ENCODE measurements at regions not wholly inside any gene's neighbourhood (a gene's known extent, or its start where the extent isn't known, plus 50 kb on each side); places are given as distances from the start of the nearest gene placed in this dataset.

DNA sequence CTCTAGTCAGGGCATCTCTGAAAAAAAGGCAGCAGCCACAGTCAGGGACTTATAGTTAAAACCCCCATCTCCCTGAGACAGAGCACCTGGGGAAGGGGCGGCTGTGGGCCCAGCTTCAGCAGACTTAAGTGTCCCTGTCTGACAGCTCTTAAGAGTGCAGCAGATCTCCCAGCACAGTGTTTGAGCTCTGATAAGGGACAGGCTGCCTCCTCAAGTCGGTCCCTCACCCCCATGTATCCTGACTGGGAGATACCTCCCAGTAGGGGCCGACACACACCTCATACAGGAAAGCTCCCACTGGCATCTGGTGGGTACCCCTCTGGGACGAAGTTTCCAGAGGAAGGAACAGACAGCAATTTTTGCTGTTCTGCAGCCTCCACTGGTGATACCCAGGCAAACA, 129.0 kb downstream of the ANXA5 start:
- Histone ChIP-seq H3K27ac (replicated peaks) (no peak overlapping the region), H3K27me3 (ENCODE audit: insufficient read depth, poor library complexity, severe bottlenecking) (no peaks in the 10 kb centered on the region), H3K4me3 (replicated peaks; ENCODE audit: insufficient read depth, low read length) (no peak overlapping the region)
- TF ChIP-seq, protein P1, sequence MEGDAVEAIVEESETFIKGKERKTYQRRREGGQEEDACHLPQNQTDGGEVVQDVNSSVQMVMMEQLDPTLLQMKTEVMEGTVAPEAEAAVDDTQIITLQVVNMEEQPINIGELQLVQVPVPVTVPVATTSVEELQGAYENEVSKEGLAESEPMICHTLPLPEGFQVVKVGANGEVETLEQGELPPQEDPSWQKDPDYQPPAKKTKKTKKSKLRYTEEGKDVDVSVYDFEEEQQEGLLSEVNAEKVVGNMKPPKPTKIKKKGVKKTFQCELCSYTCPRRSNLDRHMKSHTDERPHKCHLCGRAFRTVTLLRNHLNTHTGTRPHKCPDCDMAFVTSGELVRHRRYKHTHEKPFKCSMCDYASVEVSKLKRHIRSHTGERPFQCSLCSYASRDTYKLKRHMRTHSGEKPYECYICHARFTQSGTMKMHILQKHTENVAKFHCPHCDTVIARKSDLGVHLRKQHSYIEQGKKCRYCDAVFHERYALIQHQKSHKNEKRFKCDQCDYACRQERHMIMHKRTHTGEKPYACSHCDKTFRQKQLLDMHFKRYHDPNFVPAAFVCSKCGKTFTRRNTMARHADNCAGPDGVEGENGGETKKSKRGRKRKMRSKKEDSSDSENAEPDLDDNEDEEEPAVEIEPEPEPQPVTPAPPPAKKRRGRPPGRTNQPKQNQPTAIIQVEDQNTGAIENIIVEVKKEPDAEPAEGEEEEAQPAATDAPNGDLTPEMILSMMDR (IDR thresholded peaks at IDR 0.05; ENCODE audit: insufficient read depth, low read length), result no peak
- no peak for TF ChIP-seq POLR2AphosphoS5 (IDR thresholded peaks at IDR 0.05; ENCODE audit: low read depth)
- DNase-seq (ENCODE audit: low read depth in 1 of 2, low spot score in 1 of 2), result no peak

DNA sequence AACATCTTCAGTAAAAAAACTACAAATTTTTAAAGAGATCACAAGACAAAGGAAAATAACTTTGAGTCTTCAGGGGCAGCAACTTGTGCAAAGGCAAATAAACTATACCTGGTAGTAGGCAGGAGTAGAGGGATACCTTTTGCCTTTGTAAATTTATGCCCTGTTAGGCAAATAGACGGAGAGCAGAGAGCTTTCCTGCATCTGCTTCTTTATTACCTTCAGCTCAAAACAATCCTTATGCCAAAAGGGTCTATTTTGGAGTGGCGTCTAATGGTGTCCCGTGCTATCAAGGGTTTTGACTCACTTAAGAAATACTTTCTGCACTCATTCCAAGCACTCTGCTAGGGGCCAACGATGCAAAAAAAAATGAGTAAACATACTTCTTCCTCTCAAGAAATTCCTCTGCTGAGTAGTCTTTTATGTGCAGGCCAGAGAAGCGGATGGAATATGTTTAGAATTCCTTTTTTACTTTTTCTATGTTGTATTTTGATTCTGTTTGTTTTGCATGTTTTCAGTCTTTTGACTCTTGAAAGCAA, 131.9 kb downstream of the ANXA5 start:
- Histone ChIP-seq H3K27me3 (ENCODE audit: insufficient read depth, poor library complexity, severe bottlenecking) (no peaks in the 10 kb centered on the region), H3K27ac (replicated peaks) (no peak overlapping the region), H3K4me3 (replicated peaks; ENCODE audit: insufficient read depth, low read length) (no peak overlapping the region)
- TF ChIP-seq, protein P2, sequence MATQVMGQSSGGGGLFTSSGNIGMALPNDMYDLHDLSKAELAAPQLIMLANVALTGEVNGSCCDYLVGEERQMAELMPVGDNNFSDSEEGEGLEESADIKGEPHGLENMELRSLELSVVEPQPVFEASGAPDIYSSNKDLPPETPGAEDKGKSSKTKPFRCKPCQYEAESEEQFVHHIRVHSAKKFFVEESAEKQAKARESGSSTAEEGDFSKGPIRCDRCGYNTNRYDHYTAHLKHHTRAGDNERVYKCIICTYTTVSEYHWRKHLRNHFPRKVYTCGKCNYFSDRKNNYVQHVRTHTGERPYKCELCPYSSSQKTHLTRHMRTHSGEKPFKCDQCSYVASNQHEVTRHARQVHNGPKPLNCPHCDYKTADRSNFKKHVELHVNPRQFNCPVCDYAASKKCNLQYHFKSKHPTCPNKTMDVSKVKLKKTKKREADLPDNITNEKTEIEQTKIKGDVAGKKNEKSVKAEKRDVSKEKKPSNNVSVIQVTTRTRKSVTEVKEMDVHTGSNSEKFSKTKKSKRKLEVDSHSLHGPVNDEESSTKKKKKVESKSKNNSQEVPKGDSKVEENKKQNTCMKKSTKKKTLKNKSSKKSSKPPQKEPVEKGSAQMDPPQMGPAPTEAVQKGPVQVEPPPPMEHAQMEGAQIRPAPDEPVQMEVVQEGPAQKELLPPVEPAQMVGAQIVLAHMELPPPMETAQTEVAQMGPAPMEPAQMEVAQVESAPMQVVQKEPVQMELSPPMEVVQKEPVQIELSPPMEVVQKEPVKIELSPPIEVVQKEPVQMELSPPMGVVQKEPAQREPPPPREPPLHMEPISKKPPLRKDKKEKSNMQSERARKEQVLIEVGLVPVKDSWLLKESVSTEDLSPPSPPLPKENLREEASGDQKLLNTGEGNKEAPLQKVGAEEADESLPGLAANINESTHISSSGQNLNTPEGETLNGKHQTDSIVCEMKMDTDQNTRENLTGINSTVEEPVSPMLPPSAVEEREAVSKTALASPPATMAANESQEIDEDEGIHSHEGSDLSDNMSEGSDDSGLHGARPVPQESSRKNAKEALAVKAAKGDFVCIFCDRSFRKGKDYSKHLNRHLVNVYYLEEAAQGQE (IDR thresholded peaks at IDR 0.05; ENCODE audit: insufficient replicate concordance, low read depth), result no peak
- no peak for TF ChIP-seq GABPA (IDR thresholded peaks at IDR 0.05; ENCODE audit: low read depth)
- TF ChIP-seq POLR2AphosphoS5 (IDR thresholded peaks at IDR 0.05; ENCODE audit: low read depth), result no peak
- TF ChIP-seq SPI1 (IDR thresholded peaks at IDR 0.05; ENCODE audit: borderline replicate concordance, low read depth), result no peak
- TF ChIP-seq, protein P1 (IDR thresholded peaks at IDR 0.05; ENCODE audit: insufficient read depth, low read length), result no peak
- no peak for DNase-seq (ENCODE audit: low read depth in 1 of 2, low spot score in 1 of 2)

DNA sequence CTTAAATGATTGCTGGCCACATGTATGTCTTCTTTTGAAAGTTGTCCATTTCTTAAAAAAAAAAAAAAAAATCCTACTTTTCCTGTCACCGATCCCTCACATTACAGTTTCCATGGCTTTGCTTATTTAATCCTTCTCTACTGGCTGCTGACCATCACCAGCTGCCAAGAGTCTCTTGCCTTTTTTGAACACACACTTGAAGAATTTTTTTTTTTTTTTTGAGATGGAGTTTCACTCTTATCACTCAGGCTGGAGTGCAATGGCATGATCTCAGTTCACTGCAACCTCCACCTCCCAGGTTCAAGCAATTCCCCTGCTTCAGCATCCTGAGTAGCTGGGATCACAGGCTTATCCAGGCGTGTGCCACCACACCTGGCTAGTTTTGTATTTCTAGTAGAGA, 134.0 kb downstream of the ANXA5 start:
- TF ChIP-seq, protein P1 (IDR thresholded peaks at IDR 0.05; ENCODE audit: insufficient read depth, low read length), result no peak
- TF ChIP-seq, protein P2 (IDR thresholded peaks at IDR 0.05; ENCODE audit: insufficient replicate concordance, low read depth), result no peak
- TF ChIP-seq POLR2AphosphoS5 (IDR thresholded peaks at IDR 0.05; ENCODE audit: low read depth), result no peak
- TF ChIP-seq GABPA (IDR thresholded peaks at IDR 0.05; ENCODE audit: low read depth), result no peak
- no peak for TF ChIP-seq SPI1 (IDR thresholded peaks at IDR 0.05; ENCODE audit: borderline replicate concordance, low read depth)
- H3K27ac ChIP-seq (replicated peaks), result no peak overlapping the region
- no peak overlapping the region for H3K4me3 ChIP-seq (replicated peaks; ENCODE audit: insufficient read depth, low read length)
- no peaks in the 10 kb centered on the region for H3K27me3 ChIP-seq (ENCODE audit: insufficient read depth, poor library complexity, severe bottlenecking)
- no peak for DNase-seq (ENCODE audit: low read depth in 1 of 2, low spot score in 1 of 2)

Data from HL-60 (cell line).